Left lung (tissue), 4 donors: ENCODE measurements at regions not wholly inside any gene's neighbourhood (a gene's known extent, or its start where the extent isn't known, plus 50 kb on each side); places are given as distances from the start of the nearest gene placed in this dataset.
A peak's percentile ranks its signal among the peaks of the same experiment; 100 is the strongest.

Experiments
- ATAC-seq: fragments of 200-7000 bp; cut with Tn5 transposase; one replicate; pipeline ENCODE4 v1.9.1; 2020; ENCODE audit warnings: moderate library complexity
- DNase-seq, 4 donors: peaks; one replicate each; pipeline ENCODE4 v3.0.0-alpha.2; 2013 to 2020
- H3K27ac ChIP-seq, 2 donors: fragments of 200-600 bp; sonication (generic) in 1 of 2; one replicate each; pipeline versions ENCODE4 v1.5.0 to v1.8.0; 2020 to 2021
- H3K27me3 ChIP-seq, 2 donors: fragments of 200-600 bp; sonication (generic) in 1 of 2; one replicate each; pipeline versions ENCODE4 v1.5.0 to v1.8.0; 2020 to 2021
- H3K36me3 ChIP-seq, 2 donors: fragments of 200-600 bp; sonication (generic) in 1 of 2; one replicate each; pipeline versions ENCODE4 v1.5.0 to v1.8.0; 2020 to 2021
- H3K4me1 ChIP-seq, 2 donors: fragments of 200-600 bp; one replicate each; pipeline ENCODE4 v1.8.0; 2021
- H3K4me3 ChIP-seq, 2 donors: fragments of 200-600 bp; sonication (generic) in 1 of 2; one replicate each; pipeline versions ENCODE4 v1.5.0 to v1.8.0; 2020 to 2021; ENCODE audit warnings: mild to moderate bottlenecking in 1 of 2
- H3K9me3 ChIP-seq, 2 donors: fragments of 200-600 bp; sonication (generic) in 1 of 2; one replicate each; pipeline versions ENCODE4 v1.5.0 to v1.8.0; 2020 to 2021
- intact Hi-C, 2 donors: fragments of 100-400 bp; cut with DNase I; formaldehyde crosslinking; loops; one replicate each; pipeline versions ENCODE4 v1.11.2 to v1.14.2; 2022
- TF ChIP-seq, protein P1 (sequence below), 2 donors: fragments of 200-600 bp; sonication (generic) in 1 of 2; IDR thresholded peaks; one replicate each; pipeline versions ENCODE4 v1.5.0 to v1.8.0; 2021; ENCODE audit warnings: antibody characterized with exemption in 2 of 2
- donor health status: DM: no; HTN: yes; CAD: no.
- donor health status: DM: no; HTN: no; CAD: no.

- H3K27me3 ChIP-seq = no peaks in the 10 kb centered on the region
- H3K36me3 ChIP-seq = no peaks in the 10 kb centered on the region
- intact Hi-C loops = no loop called here
- TF ChIP-seq, protein P1, sequence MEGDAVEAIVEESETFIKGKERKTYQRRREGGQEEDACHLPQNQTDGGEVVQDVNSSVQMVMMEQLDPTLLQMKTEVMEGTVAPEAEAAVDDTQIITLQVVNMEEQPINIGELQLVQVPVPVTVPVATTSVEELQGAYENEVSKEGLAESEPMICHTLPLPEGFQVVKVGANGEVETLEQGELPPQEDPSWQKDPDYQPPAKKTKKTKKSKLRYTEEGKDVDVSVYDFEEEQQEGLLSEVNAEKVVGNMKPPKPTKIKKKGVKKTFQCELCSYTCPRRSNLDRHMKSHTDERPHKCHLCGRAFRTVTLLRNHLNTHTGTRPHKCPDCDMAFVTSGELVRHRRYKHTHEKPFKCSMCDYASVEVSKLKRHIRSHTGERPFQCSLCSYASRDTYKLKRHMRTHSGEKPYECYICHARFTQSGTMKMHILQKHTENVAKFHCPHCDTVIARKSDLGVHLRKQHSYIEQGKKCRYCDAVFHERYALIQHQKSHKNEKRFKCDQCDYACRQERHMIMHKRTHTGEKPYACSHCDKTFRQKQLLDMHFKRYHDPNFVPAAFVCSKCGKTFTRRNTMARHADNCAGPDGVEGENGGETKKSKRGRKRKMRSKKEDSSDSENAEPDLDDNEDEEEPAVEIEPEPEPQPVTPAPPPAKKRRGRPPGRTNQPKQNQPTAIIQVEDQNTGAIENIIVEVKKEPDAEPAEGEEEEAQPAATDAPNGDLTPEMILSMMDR (IDR thresholded peaks at IDR 0.05) = no peak
- ATAC-seq (no peak), DNase-seq (no peak)
- H3K27ac ChIP-seq = no peak overlapping the region
- H3K9me3 ChIP-seq = no peaks in the 10 kb centered on the region
- H3K4me1 ChIP-seq = peaks cover 0 to 13% of the 10 kb centered on the region in 2 donors
- H3K4me3 ChIP-seq = no peak overlapping the region
Observed at GRCh38 chr13:31963631-31964030, 67.9 kb upstream of the FRY start.

DNA sequence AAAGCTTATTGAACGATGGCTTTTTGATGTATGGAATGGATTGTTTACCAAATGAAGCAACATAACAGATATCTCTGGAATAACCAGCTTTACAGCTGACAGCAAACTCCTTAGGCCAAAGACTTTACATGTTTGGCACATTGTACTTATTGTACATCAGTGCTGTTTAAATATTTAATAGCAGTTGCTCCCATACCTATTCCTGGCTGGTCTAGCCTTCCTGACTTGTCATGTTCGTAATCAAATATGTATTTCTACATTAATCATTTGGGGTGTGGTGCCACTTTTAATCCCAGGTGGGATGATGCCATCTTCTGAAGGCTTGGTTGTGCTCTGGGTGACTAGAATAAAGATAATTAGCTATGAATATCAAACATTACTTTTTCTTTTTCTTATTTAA lies 67.4 kb upstream of the FRY start:
- H3K27ac ChIP-seq = no peak overlapping the region
- H3K27me3 ChIP-seq = no peaks in the 10 kb centered on the region
- DNase-seq = no peak
- intact Hi-C loops = no loop called here
- TF ChIP-seq, protein P1 (IDR thresholded peaks at IDR 0.05) = no peak
- no peaks in the 10 kb centered on the region for H3K36me3 ChIP-seq
- no peaks in the 10 kb centered on the region for H3K9me3 ChIP-seq
- peaks cover 0 to 16% of the 10 kb centered on the region in 2 donors for H3K4me1 ChIP-seq
- ATAC-seq = no peak
- no peak overlapping the region for H3K4me3 ChIP-seq

GRCh38 chr13:31965361-31966066 lies 66.1 kb upstream of the FRY start:
- Histone ChIP-seq H3K27ac (no peak overlapping the region), H3K36me3 (no peaks in the 10 kb centered on the region), H3K27me3 (no peaks in the 10 kb centered on the region), H3K4me1 (peaks cover 0 to 16% of the 10 kb centered on the region in 2 donors), H3K9me3 (no peaks in the 10 kb centered on the region), H3K4me3 (no peak overlapping the region)
- intact Hi-C loops = no loop called here
- peak in 2 of 4 donors; percentile 42 to 77 for DNase-seq
- peak; percentile 83 for ATAC-seq
- TF ChIP-seq, protein P1 (IDR thresholded peaks at IDR 0.05) = no peak

GRCh38 chr13:31967155-31967554 lies 64.4 kb upstream of the FRY start:
- ATAC-seq = no peak
- no peak overlapping the region for H3K4me3 ChIP-seq
- H3K9me3 ChIP-seq = no peaks in the 10 kb centered on the region
- intact Hi-C loops = no loop called here
- H3K4me1 ChIP-seq = peaks cover 0 to 16% of the 10 kb centered on the region in 2 donors
- no peaks in the 10 kb centered on the region for H3K36me3 ChIP-seq
- DNase-seq = no peak
- TF ChIP-seq, protein P1 (IDR thresholded peaks at IDR 0.05) = no peak
- no peaks in the 10 kb centered on the region for H3K27me3 ChIP-seq
- H3K27ac ChIP-seq = no peak overlapping the region

DNA sequence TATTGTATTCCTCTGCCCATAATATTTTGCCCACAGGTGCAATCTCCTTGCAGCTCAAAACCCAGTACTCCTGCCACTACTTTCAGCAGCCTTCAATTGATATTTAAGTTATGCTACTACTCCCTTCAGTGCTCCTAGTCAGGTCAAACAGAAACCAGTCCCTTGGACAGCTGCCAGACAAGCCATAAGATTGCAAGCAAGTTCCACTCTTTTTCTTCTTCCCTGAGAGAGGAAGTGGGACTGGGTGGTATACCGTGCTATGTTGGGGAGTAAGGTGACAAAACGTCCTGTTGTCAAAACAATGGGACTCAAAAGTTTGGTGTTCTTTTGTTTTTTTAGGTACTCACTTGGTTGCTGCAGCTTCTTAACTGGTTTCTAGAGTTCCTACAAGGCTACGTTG lies 63.1 kb upstream of the FRY start:
- H3K9me3 ChIP-seq = no peaks in the 10 kb centered on the region
- H3K4me3 ChIP-seq = no peak overlapping the region
- DNase-seq (peak in 1 of 4 donors; percentile 64), ATAC-seq (peak; percentile 38)
- H3K27me3 ChIP-seq = no peaks in the 10 kb centered on the region
- peaks cover 0 to 16% of the 10 kb centered on the region in 2 donors for H3K4me1 ChIP-seq
- TF ChIP-seq, protein P1 (IDR thresholded peaks at IDR 0.05) = no peak
- no peaks in the 10 kb centered on the region for H3K36me3 ChIP-seq
- intact Hi-C loops = no loop called here
- H3K27ac ChIP-seq = no peak overlapping the region
